Thoracic aorta (tissue), 2 donors: ENCODE measurements at regions not wholly inside any gene's neighbourhood (a gene's known extent, or its start where the extent isn't known, plus 50 kb on each side); places are given as distances from the start of the nearest gene placed in this dataset.

Experiments
- ATAC-seq: fragments of 150-250 bp; one replicate; pipeline ENCODE4 v1.8.0; 2017; ENCODE audit warnings: low read depth; ENCODE audit not compliant: insufficient number of reproducible peaks, low FRiP score
- DNase-seq: peaks from one replicate; pipeline ENCODE4 v3.0.0-alpha.2; 2020; ENCODE audit warnings: low spot score
- H3K27ac ChIP-seq, 2 donors: fragments of 200-600 bp; sonication (generic); 1 replicate in 1 of 2; 2 replicates in 1 of 2; pipeline ENCODE4 v1.5.1; 2016; ENCODE audit warnings: mild to moderate bottlenecking in 2 of 2, moderate library complexity in 2 of 2
- H3K27me3 ChIP-seq: fragments of 200-600 bp; sonication (generic); replicated peaks from 2 replicates; pipeline ENCODE4 v1.6.0; 2016; ENCODE audit warnings: mild to moderate bottlenecking; ENCODE audit not compliant: insufficient read depth
- H3K36me3 ChIP-seq: fragments of 200-600 bp; sonication (generic); one replicate; pipeline ENCODE4 v1.5.1; 2016
- H3K4me1 ChIP-seq, 2 donors: fragments of 200-600 bp; sonication (generic); 1 replicate in 1 of 2; 2 replicates in 1 of 2; pipeline versions ENCODE4 v1.5.1 to v1.6.0; 2016; ENCODE audit warnings: low read depth in 2 of 2, mild to moderate bottlenecking in 1 of 2; ENCODE audit not compliant: control insufficient read depth in 1 of 2
- H3K4me3 ChIP-seq: fragments of 200-600 bp; sonication (generic); 2 replicates; pipeline ENCODE4 v1.5.1; 2016; ENCODE audit warnings: mild to moderate bottlenecking
- H3K9me3 ChIP-seq: fragments of 200-600 bp; sonication (generic); 2 replicates; pipeline ENCODE4 v1.5.1; 2016
- TF ChIP-seq, protein P1 (sequence below): fragments of 200-600 bp; sonication (generic); IDR thresholded peaks from one replicate; pipeline ENCODE4 v1.5.1; 2019; ENCODE audit warnings: antibody characterized with exemption

DNA sequence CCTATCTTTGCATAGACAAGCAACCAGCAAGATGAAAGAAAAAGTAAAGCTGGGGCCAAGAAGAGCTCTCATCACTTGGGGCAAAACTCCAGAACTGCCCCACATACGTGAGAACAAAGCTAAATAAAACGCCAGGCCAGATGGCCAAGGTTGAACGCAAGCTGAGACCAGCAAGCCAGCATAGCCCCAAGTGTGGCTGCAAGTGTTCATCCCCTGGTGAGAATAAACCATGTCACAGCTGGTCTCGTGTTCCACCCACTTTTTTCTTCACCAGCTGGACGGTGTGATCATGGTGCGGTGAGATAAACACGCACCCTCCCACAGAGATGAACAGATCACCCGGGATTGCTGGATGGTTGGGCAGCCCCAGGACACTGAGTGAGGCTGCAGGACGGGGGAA, 109.6 kb upstream of the CACNA1A start:
- Histone ChIP-seq H3K4me3 (no peak overlapping the region), H3K9me3 (no peaks in the 10 kb centered on the region), H3K27ac (no peak overlapping the region), H3K27me3 (peaks cover 3% of the 10 kb centered on the region), H3K36me3 (no peaks in the 10 kb centered on the region), H3K4me1 (no peaks in the 10 kb centered on the region)
- no peak for DNase-seq
- TF ChIP-seq, protein P1, sequence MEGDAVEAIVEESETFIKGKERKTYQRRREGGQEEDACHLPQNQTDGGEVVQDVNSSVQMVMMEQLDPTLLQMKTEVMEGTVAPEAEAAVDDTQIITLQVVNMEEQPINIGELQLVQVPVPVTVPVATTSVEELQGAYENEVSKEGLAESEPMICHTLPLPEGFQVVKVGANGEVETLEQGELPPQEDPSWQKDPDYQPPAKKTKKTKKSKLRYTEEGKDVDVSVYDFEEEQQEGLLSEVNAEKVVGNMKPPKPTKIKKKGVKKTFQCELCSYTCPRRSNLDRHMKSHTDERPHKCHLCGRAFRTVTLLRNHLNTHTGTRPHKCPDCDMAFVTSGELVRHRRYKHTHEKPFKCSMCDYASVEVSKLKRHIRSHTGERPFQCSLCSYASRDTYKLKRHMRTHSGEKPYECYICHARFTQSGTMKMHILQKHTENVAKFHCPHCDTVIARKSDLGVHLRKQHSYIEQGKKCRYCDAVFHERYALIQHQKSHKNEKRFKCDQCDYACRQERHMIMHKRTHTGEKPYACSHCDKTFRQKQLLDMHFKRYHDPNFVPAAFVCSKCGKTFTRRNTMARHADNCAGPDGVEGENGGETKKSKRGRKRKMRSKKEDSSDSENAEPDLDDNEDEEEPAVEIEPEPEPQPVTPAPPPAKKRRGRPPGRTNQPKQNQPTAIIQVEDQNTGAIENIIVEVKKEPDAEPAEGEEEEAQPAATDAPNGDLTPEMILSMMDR: no peak
- no peak for ATAC-seq

DNA sequence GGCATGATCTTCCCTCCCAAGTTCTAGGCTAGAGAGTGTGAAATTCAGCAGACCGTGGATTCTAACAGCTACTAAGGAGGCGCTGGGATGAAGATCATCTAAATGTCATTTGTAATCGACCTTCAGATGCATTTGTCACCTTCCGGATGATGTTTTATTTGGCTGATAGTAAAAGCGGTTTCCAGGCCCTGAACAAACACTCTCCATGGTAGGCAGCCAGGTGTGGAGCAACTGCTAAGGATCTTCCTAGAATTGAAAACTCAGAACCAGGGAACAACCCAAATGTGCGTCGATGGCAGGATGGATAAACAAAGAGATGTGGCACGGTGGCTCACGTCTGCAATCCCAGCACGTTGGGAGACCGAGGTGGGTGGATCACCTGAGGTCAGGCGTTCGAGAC, 107.2 kb upstream of the CACNA1A start:
- no peaks in the 10 kb centered on the region for H3K4me1 ChIP-seq
- H3K9me3 ChIP-seq: no peaks in the 10 kb centered on the region
- H3K27ac ChIP-seq: no peak overlapping the region
- H3K4me3 ChIP-seq: no peak overlapping the region
- H3K36me3 ChIP-seq: no peaks in the 10 kb centered on the region
- peaks cover 3% of the 10 kb centered on the region for H3K27me3 ChIP-seq
- ATAC-seq (no peak), DNase-seq (no peak)
- TF ChIP-seq, protein P1: no peak

DNA sequence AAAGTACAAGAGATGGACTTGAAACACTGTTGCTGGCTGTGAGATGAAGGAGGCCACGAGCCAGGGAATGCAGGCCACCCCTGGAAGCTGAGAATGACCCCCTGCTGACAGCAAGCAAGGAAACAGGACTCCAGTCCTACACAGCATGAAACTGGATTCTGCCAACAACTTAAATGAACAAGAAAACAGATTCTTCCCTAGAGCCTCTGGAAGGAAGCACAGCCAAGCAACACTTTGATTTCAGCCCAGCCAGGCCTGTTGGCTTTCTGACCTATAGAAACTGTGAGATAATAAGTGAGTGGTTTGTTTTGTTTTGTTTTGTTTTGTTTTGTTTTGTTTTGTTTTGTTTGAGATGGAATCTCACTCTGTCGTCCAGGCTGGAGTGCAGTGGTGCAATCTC, 105.3 kb upstream of the CACNA1A start:
- TF ChIP-seq, protein P1: no peak
- Histone ChIP-seq H3K27me3 (no peaks in the 10 kb centered on the region), H3K27ac (no peak overlapping the region), H3K4me3 (no peak overlapping the region), H3K4me1 (no peaks in the 10 kb centered on the region), H3K9me3 (no peaks in the 10 kb centered on the region), H3K36me3 (no peaks in the 10 kb centered on the region)
- DNase-seq (no peak), ATAC-seq (no peak)

DNA sequence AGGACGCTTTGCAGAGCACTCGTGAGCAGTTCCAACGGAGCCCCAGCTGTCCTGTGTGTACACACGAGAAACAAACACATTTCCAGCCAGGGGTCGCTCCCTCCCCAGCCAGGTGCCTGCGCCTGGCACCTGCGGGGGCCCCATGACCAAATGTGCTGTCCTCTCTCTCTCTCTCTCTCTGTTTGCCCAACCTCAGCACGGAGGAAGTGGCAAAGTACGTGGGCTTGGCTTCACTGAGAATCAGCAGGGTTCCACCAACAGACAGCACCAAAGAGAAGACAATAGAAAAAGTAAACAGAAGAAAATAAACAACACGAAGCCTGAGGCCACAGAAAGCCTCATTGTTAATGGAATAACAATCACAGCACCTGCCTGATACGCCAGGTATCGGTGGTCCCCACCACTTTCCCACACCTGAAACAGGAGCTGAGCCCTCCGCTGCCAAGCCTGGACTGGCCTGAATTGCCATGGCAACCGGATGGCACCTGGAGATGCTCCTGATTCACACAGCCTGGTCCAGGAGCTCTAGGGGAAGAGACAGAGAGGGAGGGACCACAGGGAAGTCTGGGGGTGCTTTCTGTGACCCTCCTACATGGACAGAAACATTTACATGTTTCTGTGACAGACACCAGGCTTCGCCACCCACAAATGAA, 103.9 kb upstream of the CACNA1A start:
- H3K4me1 ChIP-seq: no peaks in the 10 kb centered on the region
- TF ChIP-seq, protein P1: no peak
- no peak for ATAC-seq
- H3K27me3 ChIP-seq: no peaks in the 10 kb centered on the region
- no peak overlapping the region for H3K27ac ChIP-seq
- no peaks in the 10 kb centered on the region for H3K9me3 ChIP-seq
- no peaks in the 10 kb centered on the region for H3K36me3 ChIP-seq
- H3K4me3 ChIP-seq: no peak overlapping the region
- DNase-seq: no peak

DNA sequence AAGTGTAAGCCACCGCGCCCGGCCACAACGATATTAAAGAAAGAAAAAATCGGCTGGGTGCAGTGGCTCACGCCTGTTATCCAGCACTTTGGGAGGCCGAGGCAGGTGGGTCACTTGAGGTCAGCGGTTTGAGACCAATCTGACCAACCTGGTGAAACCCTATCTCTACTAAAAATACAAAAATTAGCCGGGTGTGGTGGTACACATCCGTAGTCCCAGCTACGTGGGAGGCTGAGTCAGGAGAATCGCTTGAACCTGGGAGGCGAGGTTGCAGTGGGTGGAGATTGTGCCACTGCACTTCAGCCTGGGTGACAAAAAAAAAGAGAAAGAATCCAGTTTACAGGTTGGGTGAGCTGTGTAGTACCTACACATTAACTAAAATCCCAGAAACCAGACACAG, 99.9 kb upstream of the CACNA1A start:
- ATAC-seq (no peak), DNase-seq (no peak)
- Histone ChIP-seq H3K9me3 (no peaks in the 10 kb centered on the region), H3K27me3 (no peaks in the 10 kb centered on the region), H3K4me3 (no peak overlapping the region), H3K27ac (no peak overlapping the region), H3K36me3 (no peaks in the 10 kb centered on the region), H3K4me1 (no peaks in the 10 kb centered on the region)
- TF ChIP-seq, protein P1: no peak
